CD4-positive, CD25-positive, alpha-beta regulatory T cell (primary cell): ENCODE measurements at regions not wholly inside any gene's neighbourhood (a gene's known extent, or its start where the extent isn't known, plus 50 kb on each side); places are given as distances from the start of the nearest gene placed in this dataset.

Source experiments
- ATAC-seq, 2 donors: fragments of 150-1000 bp; cut with Tn5 transposase; one replicate each; pipeline ENCODE4 v1.10.0; 2021; ENCODE audit warnings: low read depth in 2 of 2, moderate number of reproducible peaks in 2 of 2, moderate library complexity in 1 of 2
- DNase-seq, 3 donors: peaks; one replicate each; pipeline versions ENCODE4 v3.0.0 to v3.0.0-alpha.2; 2012 to 2022; ENCODE audit warnings: mixed read lengths in 1 of 3
- H3K27ac ChIP-seq: one replicate; pipeline ENCODE4 v1.7.0; 2013; ENCODE audit warnings: mild to moderate bottlenecking, low read length; ENCODE audit not compliant: insufficient read depth, poor library complexity, severe bottlenecking
- H3K27me3 ChIP-seq: one replicate; pipeline ENCODE4 v1.7.0; 2013; ENCODE audit warnings: low read length; ENCODE audit not compliant: control insufficient read depth, insufficient read depth
- H3K36me3 ChIP-seq: one replicate; pipeline ENCODE4 v1.7.0; 2013; ENCODE audit warnings: mild to moderate bottlenecking, low read length, moderate library complexity; ENCODE audit not compliant: control insufficient read depth, insufficient read depth
- H3K4me1 ChIP-seq: 2 replicates; pipeline ENCODE4 v1.7.0; 2013; ENCODE audit warnings: mild to moderate bottlenecking, low read length; ENCODE audit not compliant: insufficient read depth, control insufficient read depth, poor library complexity, severe bottlenecking
- H3K4me3 ChIP-seq: one replicate; pipeline ENCODE4 v1.7.0; 2013; ENCODE audit warnings: low read depth, mild to moderate bottlenecking, low read length, moderate library complexity
- H3K9me3 ChIP-seq, 2 experiments: 1 replicate in 1 of 2; 2 replicates in 1 of 2; pipeline ENCODE4 v1.7.0; 2013; ENCODE audit warnings: low read length in 2 of 2, mild to moderate bottlenecking in 1 of 2, moderate library complexity in 1 of 2; ENCODE audit not compliant: control insufficient read depth in 2 of 2
- H3K27ac Mint-ChIP-seq, 3 donors: one replicate each; pipeline ENCODE4 v1.8.0; 2020 to 2022; ENCODE audit warnings: mild to moderate bottlenecking in 3 of 3, mixed read lengths in 3 of 3, moderate library complexity in 2 of 3
- H3K27me3 Mint-ChIP-seq: one replicate; pipeline ENCODE4 v1.8.0; 2022; ENCODE audit warnings: mild to moderate bottlenecking, mixed read lengths
- H3K36me3 Mint-ChIP-seq: one replicate; pipeline ENCODE4 v1.8.0; 2020; ENCODE audit warnings: mixed read lengths
- H3K4me1 Mint-ChIP-seq, 4 donors: one replicate each; pipeline ENCODE4 v1.8.0; 2020 to 2022; ENCODE audit warnings: mixed read lengths in 4 of 4, mild to moderate bottlenecking in 1 of 4
- H3K4me3 Mint-ChIP-seq, 4 donors: one replicate each; pipeline ENCODE4 v1.8.0; 2020 to 2022; ENCODE audit warnings: mild to moderate bottlenecking in 4 of 4, mixed read lengths in 4 of 4, moderate library complexity in 3 of 4
- H3K9me3 Mint-ChIP-seq, 7 donors: one replicate each; pipeline ENCODE4 v1.8.0; 2020 to 2022; ENCODE audit warnings: mixed read lengths in 7 of 7, mild to moderate bottlenecking in 3 of 7, moderate library complexity in 2 of 7

- Histone ChIP-seq H3K4me1 (no peaks in the 10 kb centered on the region), H3K4me3 (no peak overlapping the region), H3K27me3 (no peaks in the 10 kb centered on the region), H3K36me3 (no peaks in the 10 kb centered on the region), H3K9me3 (no peaks in the 10 kb centered on the region), H3K27ac (no peak overlapping the region)
- Mint-ChIP-seq H3K4me1 (no peaks in the 10 kb centered on the region), H3K27ac (no peak overlapping the region), H3K36me3 (no peaks in the 10 kb centered on the region), H3K9me3 (peaks cover 0 to 5% (median 2%) of the 10 kb centered on the region in 7 donors), H3K27me3 (no peaks in the 10 kb centered on the region), H3K4me3 (no peak overlapping the region)
- ATAC-seq (no peak), DNase-seq (no peak)
Observed at GRCh38 chr9:107723015-107723414, 233.4 kb upstream of the KLF4 start.

- Histone ChIP-seq H3K4me3 (no peak overlapping the region), H3K4me1 (no peaks in the 10 kb centered on the region), H3K27ac (no peak overlapping the region), H3K9me3 (no peaks in the 10 kb centered on the region), H3K27me3 (no peaks in the 10 kb centered on the region), H3K36me3 (no peaks in the 10 kb centered on the region)
- H3K4me3 Mint-ChIP-seq: no peak overlapping the region
- H3K36me3 Mint-ChIP-seq: no peaks in the 10 kb centered on the region
- peak overlapping the region in 1 of 3 donors; percentile 50 for H3K27ac Mint-ChIP-seq
- no peaks in the 10 kb centered on the region for H3K4me1 Mint-ChIP-seq
- peaks cover 0 to 5% (median 2%) of the 10 kb centered on the region in 7 donors for H3K9me3 Mint-ChIP-seq
- no peaks in the 10 kb centered on the region for H3K27me3 Mint-ChIP-seq
- DNase-seq: no peak
- no peak for ATAC-seq
Observed at GRCh38 chr9:107721705-107722245, 232.2 kb upstream of the KLF4 start.

DNA sequence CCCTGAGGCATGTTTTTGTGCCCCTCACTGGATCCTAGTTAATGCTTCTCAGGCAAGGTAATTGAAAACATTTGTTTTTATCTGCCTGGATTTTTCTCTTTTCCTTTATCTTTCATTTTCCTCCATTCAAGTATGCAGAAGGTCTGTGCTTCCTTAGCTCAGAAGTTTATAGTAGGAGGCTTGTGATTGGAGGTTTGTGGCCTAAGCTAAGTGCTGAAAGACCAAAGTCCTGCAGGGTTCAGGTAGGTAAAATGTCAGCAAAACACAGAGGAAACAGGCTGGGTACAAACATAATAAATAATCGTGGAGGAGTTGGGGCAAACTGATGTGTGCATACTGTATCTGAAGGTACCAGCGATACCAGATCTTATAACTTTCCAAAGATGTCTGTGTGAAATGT lies 230.9 kb upstream of the KLF4 start:
- peaks cover 0 to 5% (median 2%) of the 10 kb centered on the region in 7 donors for H3K9me3 Mint-ChIP-seq
- Histone ChIP-seq H3K27ac (no peak overlapping the region), H3K9me3 (no peaks in the 10 kb centered on the region), H3K4me3 (no peak overlapping the region), H3K36me3 (no peaks in the 10 kb centered on the region), H3K27me3 (no peaks in the 10 kb centered on the region), H3K4me1 (no peaks in the 10 kb centered on the region)
- H3K4me3 Mint-ChIP-seq: no peak overlapping the region
- no peaks in the 10 kb centered on the region for H3K36me3 Mint-ChIP-seq
- no peak for ATAC-seq
- no peaks in the 10 kb centered on the region for H3K27me3 Mint-ChIP-seq
- H3K4me1 Mint-ChIP-seq: no peaks in the 10 kb centered on the region
- no peak for DNase-seq
- H3K27ac Mint-ChIP-seq: no peak overlapping the region

DNA sequence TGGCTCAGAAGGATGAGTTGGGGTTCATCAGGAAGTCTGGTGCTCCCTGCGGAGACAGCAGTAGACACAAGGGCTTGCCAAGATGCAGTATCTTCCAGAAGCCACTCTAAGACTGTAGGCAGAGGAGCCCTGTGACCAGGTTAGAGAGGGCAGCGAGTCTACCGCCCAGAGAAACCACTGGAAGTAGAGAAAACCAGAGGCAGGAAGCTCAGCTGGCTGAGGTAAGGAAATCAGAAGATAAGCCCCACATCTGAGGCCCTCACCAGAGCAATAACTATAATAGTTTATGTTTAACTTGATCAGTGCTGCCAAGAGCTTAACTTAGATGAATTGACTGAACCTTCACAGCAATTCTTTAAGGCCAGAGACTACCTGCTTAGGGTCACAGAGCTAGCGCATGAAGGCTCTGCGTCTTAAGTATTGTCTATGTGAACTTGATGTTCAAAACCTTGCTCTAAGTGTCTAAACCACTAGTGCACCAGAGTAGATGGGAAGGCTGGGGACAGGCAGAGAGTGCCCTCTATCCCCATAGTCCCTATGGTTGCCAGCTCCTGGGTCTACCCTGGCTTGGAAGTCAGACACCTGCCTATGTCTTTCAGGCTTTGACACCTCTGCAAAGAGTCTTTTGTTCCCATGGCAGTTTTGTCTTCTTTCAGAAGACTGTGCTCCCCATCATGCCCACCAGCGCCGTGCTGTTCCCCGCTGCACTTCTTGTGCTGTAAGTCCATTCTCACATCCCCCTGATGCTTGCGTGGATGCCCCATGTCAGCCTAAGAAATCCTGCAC lies 228.2 kb upstream of the KLF4 start:
- H3K9me3 Mint-ChIP-seq: peaks cover 0 to 8% (median 4%) of the 10 kb centered on the region in 7 donors
- ATAC-seq (no peak), DNase-seq (no peak)
- no peaks in the 10 kb centered on the region for H3K27me3 Mint-ChIP-seq
- Histone ChIP-seq H3K27me3 (no peaks in the 10 kb centered on the region), H3K9me3 (no peaks in the 10 kb centered on the region), H3K27ac (no peak overlapping the region), H3K36me3 (no peaks in the 10 kb centered on the region), H3K4me3 (no peak overlapping the region), H3K4me1 (no peaks in the 10 kb centered on the region)
- no peak overlapping the region for H3K4me3 Mint-ChIP-seq
- no peaks in the 10 kb centered on the region for H3K36me3 Mint-ChIP-seq
- H3K27ac Mint-ChIP-seq: no peak overlapping the region
- H3K4me1 Mint-ChIP-seq: no peaks in the 10 kb centered on the region

DNA sequence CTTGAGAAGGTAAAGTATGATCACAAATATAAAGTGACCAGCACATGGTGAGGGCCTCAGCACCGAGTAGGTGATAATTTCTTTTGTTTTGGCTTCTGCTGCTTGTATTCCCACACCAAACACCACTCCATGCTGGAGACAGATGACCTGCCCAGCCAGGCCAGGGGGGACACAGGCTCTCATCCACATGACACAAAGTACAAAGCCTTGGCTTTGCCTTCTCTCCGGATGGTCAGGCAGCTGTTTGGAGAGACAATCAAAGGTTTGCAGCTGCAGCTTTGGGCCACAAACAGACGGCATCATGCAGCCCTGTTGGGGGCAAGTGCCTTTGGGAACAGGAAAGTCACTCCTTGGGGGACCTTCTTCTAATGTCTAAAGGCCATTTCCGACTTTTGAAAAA lies 226.2 kb upstream of the KLF4 start:
- Mint-ChIP-seq H3K27ac (no peak overlapping the region), H3K36me3 (no peaks in the 10 kb centered on the region), H3K9me3 (peaks cover 0 to 7% (median 1%) of the 10 kb centered on the region in 7 donors)

GRCh38 chr9:107713470-107713869 lies 223.9 kb upstream of the KLF4 start:
- no peak overlapping the region for H3K4me3 Mint-ChIP-seq
- H3K4me3 ChIP-seq: no peak overlapping the region
- no peaks in the 10 kb centered on the region for H3K36me3 Mint-ChIP-seq

More for the DNA sequence above, 226.2 kb upstream of the KLF4 start:
- Histone ChIP-seq H3K9me3 (no peaks in the 10 kb centered on the region), H3K36me3 (no peaks in the 10 kb centered on the region), H3K27ac (no peak overlapping the region), H3K27me3 (no peaks in the 10 kb centered on the region), H3K4me3 (no peak overlapping the region), H3K4me1 (no peaks in the 10 kb centered on the region)
- H3K4me1 Mint-ChIP-seq: no peaks in the 10 kb centered on the region
- H3K27me3 Mint-ChIP-seq: no peaks in the 10 kb centered on the region
- H3K4me3 Mint-ChIP-seq: no peak overlapping the region
- ATAC-seq (no peak), DNase-seq (no peak)

GRCh38 chr9:107712390-107712789 lies 222.8 kb upstream of the KLF4 start:
- Mint-ChIP-seq H3K27me3 (no peaks in the 10 kb centered on the region), H3K4me1 (no peaks in the 10 kb centered on the region), H3K9me3 (peaks cover 0 to 7% (median 2%) of the 10 kb centered on the region in 7 donors), H3K36me3 (no peaks in the 10 kb centered on the region), H3K27ac (no peak overlapping the region), H3K4me3 (no peak overlapping the region)
- Histone ChIP-seq H3K4me3 (no peak overlapping the region), H3K27me3 (no peaks in the 10 kb centered on the region), H3K27ac (no peak overlapping the region), H3K9me3 (no peaks in the 10 kb centered on the region), H3K36me3 (no peaks in the 10 kb centered on the region), H3K4me1 (no peaks in the 10 kb centered on the region)
- ATAC-seq (no peak), DNase-seq (no peak)

More at GRCh38 chr9:107713470-107713869, 223.9 kb upstream of the KLF4 start:
- Histone ChIP-seq H3K27ac (no peak overlapping the region), H3K27me3 (no peaks in the 10 kb centered on the region), H3K9me3 (no peaks in the 10 kb centered on the region), H3K4me1 (no peaks in the 10 kb centered on the region), H3K36me3 (no peaks in the 10 kb centered on the region)
- Mint-ChIP-seq H3K27ac (no peak overlapping the region), H3K27me3 (no peaks in the 10 kb centered on the region), H3K9me3 (peaks cover 0 to 7% (median 1%) of the 10 kb centered on the region in 7 donors), H3K4me1 (no peaks in the 10 kb centered on the region)
- no peak for ATAC-seq
- no peak for DNase-seq

DNA sequence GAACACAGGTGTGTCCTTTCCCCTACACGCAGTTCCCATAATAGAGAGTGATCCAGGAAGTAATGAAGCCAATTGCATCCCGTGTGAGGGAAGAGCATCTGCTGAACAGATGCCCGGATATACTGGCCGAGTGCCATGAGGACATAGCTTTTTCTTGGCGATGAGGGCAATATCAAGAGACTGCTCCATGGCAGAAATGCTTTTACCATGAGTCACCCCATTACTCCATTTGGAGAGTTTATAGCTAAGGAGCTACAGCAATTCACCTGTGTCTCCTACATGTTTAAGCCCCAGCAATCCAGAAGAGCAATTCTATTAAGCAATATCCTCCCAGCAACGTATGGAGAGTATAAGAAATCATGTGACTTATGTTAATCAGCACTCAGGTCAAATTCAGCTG lies 222.0 kb upstream of the KLF4 start:
- Mint-ChIP-seq H3K4me1 (no peaks in the 10 kb centered on the region), H3K9me3 (peaks cover 0 to 7% (median 2%) of the 10 kb centered on the region in 7 donors), H3K27ac (no peak overlapping the region), H3K4me3 (no peak overlapping the region), H3K36me3 (no peaks in the 10 kb centered on the region), H3K27me3 (no peaks in the 10 kb centered on the region)
- DNase-seq (no peak), ATAC-seq (no peak)
- Histone ChIP-seq H3K27ac (no peak overlapping the region), H3K36me3 (no peaks in the 10 kb centered on the region), H3K27me3 (no peaks in the 10 kb centered on the region), H3K4me1 (no peaks in the 10 kb centered on the region), H3K9me3 (no peaks in the 10 kb centered on the region), H3K4me3 (no peak overlapping the region)
